D721Med (cell line): ENCODE measurements at regions not wholly inside any gene's neighbourhood (a gene's known extent, or its start where the extent isn't known, plus 50 kb on each side); places are given as distances from the start of the nearest gene placed in this dataset.
"Not testable (repeated sequence)": the region's sequence is repeated elsewhere in the genome, so short reads cannot be mapped to it uniquely, and the experiment has no call there.

ENCODE experiments used
- DNase-seq: peaks from one replicate; pipeline ENCODE4 v3.0.0; 2011; ENCODE audit warnings: low spot score; ENCODE audit not compliant: insufficient read length
- FAIRE-seq: peaks from 2 replicates; lab custom pipeline; 2011; peaks lifted over from hg19 to GRCh38; lab: Jason Lieb, UNC
- TF ChIP-seq, protein P1 (sequence below): IDR thresholded peaks from 2 replicates; pipeline ENCODE4 v1.5.1; 2012; ENCODE audit warnings: mild to moderate bottlenecking, control low read depth; ENCODE audit not compliant: insufficient read depth; ENCODE audit errors: missing control alignments

DNA sequence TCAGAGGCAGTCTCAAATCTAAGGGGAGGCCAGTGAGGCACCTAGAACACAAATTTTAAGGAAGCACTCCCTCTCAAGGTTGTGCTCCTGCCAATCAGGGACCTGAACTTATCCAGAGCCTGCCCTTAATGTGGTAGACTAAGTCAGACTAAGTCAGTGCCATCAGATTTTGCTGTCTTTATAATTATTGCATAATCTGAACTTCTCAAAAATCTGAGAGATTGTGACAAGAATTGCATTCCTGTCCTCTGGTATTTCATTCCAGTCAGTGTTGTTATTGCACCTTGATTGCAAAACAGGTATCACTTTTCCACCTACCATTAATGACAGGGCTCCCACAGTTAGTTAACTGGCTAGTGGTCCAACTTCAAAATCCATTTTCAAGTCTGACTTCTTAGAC, 197.1 kb upstream of the HCN1 start:
- FAIRE-seq = no peak
- TF ChIP-seq, protein P1, sequence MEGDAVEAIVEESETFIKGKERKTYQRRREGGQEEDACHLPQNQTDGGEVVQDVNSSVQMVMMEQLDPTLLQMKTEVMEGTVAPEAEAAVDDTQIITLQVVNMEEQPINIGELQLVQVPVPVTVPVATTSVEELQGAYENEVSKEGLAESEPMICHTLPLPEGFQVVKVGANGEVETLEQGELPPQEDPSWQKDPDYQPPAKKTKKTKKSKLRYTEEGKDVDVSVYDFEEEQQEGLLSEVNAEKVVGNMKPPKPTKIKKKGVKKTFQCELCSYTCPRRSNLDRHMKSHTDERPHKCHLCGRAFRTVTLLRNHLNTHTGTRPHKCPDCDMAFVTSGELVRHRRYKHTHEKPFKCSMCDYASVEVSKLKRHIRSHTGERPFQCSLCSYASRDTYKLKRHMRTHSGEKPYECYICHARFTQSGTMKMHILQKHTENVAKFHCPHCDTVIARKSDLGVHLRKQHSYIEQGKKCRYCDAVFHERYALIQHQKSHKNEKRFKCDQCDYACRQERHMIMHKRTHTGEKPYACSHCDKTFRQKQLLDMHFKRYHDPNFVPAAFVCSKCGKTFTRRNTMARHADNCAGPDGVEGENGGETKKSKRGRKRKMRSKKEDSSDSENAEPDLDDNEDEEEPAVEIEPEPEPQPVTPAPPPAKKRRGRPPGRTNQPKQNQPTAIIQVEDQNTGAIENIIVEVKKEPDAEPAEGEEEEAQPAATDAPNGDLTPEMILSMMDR = no peak
- DNase-seq = no peak

DNA sequence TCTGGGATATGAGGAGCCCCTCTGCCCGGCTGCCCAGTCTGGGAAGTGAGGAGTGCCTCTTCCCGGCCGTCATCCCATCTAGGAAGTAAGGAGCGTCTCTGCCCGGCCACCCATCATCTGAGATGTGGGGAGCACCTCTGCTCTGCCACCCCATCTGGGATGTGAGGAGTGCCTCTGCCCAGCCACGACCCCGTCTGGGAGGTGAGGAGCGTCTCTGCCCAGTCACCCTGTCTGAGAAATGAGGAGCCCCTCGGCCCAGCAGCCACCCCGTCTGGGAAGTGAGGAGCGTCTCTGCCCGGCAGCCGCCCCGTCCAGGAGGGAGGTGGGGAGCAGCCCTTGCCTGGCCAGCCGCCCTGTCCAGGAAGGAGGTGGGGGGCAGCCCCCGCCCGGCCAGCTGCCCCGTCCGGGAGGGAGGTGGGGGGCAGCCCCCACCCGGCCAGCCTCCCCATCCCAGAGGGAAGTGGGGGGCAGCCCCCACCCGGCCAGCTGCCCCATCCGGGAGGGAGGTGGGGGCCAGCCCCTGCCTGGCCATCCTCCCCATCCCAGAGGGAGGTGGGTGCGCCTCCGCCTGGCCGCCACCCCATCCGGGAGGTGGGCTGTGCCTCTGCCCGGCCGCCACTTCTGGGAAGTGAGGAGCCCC, 194.4 kb upstream of the HCN1 start:
- not testable (repeated sequence) for FAIRE-seq, DNase-seq

DNA sequence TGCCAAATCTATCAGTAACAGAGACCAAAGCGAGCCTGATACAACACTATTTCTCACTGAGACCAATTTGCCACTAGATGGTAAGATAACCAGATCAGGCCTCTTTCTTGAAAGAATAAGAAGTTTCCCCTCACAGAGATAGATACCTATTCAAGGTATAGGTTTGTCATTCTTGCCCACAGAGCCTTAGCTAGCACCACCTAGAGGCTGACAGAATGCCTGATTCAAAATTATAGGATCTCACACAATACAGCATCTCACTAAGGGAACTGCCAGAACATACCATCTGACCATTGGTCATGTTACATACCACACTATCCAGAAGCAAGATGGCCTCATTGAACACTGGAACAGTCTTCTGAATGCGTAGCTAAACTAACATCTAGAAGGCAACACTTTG, 166.6 kb upstream of the HCN1 start:
- TF ChIP-seq, protein P1 = no peak

DNA sequence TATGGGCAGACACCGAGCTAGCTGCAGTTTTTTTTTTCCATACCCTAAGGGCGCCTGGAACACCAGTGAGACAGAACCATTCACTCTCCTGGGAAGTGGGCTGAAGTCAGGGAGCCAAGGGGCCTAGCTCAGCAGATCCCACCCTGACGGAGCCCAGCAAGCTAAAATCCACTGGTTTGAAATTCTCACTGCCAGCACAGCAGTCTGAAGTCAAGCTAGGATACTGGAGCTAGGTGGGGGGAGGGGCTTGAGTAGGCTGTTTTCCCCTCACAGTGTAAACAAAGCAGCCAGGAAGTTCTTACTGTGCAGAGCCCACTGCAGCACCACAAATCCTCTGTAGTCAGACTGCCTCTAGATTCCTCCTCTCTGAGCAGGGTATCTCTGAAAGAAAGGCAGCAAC, 151.7 kb upstream of the HCN1 start:
- DNase-seq (no peak), FAIRE-seq (no peak)

More for the DNA sequence above, 166.6 kb upstream of the HCN1 start:
- DNase-seq (no peak), FAIRE-seq (no peak)

DNA sequence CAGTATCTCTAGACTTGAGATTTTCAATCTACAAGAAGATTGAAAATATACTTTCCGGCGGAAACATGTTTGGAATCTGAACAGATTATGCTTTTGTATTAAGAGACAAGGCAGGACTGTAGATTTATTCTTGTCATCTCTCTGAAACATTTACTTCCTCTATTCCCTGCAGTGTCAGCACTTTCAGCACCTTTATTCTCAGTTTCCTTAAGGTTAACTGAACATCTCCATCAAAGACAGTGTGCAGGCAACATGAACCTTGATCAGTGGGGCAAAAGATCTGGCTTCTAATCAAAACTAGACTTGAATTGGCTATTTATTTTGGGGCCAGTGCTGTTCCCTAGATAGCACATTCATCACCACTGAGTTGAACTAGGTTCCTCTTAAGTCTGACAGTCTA, 129.9 kb upstream of the HCN1 start:
- no peak for FAIRE-seq
- TF ChIP-seq, protein P1 = no peak
- DNase-seq = no peak

More for the DNA sequence above, 151.7 kb upstream of the HCN1 start:
- TF ChIP-seq, protein P1 = no peak

DNA sequence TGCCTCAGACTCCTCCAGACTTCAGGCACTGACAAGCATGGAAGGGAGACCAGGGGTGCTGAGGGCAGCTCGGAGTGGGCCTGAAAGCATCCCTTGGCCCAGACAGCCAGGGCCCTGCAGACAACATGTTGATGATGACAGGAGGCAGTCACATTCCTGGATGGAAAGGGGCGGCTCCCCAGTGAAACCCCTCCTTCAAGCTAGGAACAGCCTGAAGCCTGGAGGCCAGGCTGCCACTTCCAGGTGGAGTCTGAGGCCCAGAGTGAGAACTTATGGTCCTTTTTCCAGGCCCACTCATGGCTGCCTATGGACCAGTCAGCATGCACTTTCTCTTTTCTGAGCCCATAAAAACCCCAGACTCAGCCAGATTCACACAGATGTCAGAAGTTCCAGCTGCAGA, 104.2 kb upstream of the HCN1 start:
- TF ChIP-seq, protein P1 = no peak
- FAIRE-seq (no peak), DNase-seq (no peak)

DNA sequence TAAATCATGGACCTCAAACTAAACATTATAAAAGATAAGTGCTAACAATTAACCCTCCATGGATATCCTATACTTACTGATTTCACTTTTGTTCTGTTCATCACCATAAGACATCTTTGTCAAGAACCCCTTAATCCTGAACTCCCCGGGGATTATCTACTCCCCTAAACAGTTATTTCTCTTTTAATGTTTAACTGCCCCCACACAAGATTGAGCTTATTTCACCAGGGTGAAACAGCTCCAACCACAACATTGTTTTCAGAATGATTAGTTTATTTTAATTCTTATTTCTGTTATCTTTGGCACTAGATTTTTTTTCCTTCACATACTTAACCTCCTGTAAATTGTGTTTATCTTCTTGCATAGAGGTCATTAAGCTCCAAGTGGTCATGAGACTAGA, 103.2 kb upstream of the HCN1 start:
- FAIRE-seq (no peak), DNase-seq (no peak)
- TF ChIP-seq, protein P1 = no peak
